ENCODE measurements at regions not wholly inside any gene's neighbourhood (a gene's known extent, or its start where the extent isn't known, plus 50 kb on each side); places are given as distances from the start of the nearest gene placed in this dataset. TPM values are rescaled to one million over a fixed set of nuclear protein-coding genes. Genes with fewer than 3 reads are reported as not detected.

DNA sequence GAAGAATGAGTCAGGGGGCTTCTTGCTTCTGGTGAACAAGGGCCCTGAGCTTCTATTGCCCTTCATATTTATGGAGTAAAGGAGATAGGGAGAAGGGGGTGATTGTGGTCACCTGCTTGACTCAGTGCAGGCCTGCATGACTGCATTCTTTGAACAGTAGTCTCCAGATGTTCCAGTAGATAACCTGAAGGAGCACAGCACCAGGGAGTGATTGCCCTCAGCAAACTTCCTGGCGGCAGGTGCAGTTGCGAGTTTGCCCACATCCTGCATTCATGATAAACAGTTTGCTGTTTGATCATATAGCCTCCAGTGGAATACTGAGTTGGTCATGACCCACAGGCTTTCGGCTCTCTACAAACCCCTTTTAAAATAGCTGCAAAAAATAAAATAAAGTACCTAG is 1632.7 kb downstream of the OTOL1 start:
- DNase-seq (no peak), ATAC-seq (ENCODE audit: insufficient read depth, low FRiP score) (no peak)
- no peaks in the 10 kb centered on the region for H3K27me3 ChIP-seq (ENCODE audit: control insufficient read depth in 3 of 3, insufficient read depth in 3 of 3, low read length in 2 of 3)
- H3K4me1 ChIP-seq (ENCODE audit: control insufficient read depth in 5 of 5, insufficient read depth in 5 of 5, low read length in 5 of 5) = no peaks in the 10 kb centered on the region
- no peak overlapping the region for H3K4me3 ChIP-seq
- H3K27ac ChIP-seq (ENCODE audit: low read depth in 1 of 2, low read length in 1 of 2) = no peak overlapping the region
- 90 to 94% methylated on average over 3 of the region's 3 CpGs for WGBS, 2 donors
- peaks cover 0 to 8% (median 4%) of the 10 kb centered on the region in 4 donors for H3K9me3 ChIP-seq (ENCODE audit: control insufficient read depth in 4 of 4, insufficient read depth in 3 of 4, low read length in 3 of 4)
- TF ChIP-seq, protein P1, sequence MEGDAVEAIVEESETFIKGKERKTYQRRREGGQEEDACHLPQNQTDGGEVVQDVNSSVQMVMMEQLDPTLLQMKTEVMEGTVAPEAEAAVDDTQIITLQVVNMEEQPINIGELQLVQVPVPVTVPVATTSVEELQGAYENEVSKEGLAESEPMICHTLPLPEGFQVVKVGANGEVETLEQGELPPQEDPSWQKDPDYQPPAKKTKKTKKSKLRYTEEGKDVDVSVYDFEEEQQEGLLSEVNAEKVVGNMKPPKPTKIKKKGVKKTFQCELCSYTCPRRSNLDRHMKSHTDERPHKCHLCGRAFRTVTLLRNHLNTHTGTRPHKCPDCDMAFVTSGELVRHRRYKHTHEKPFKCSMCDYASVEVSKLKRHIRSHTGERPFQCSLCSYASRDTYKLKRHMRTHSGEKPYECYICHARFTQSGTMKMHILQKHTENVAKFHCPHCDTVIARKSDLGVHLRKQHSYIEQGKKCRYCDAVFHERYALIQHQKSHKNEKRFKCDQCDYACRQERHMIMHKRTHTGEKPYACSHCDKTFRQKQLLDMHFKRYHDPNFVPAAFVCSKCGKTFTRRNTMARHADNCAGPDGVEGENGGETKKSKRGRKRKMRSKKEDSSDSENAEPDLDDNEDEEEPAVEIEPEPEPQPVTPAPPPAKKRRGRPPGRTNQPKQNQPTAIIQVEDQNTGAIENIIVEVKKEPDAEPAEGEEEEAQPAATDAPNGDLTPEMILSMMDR (IDR thresholded peaks at IDR 0.05; ENCODE audit: control extremely low read depth, extremely low read depth) = no peak
- H3K9ac ChIP-seq (ENCODE audit: insufficient read depth in 1 of 2, low read length in 2 of 2) = no peak overlapping the region
- H3K36me3 ChIP-seq (ENCODE audit: control insufficient read depth in 4 of 4, insufficient read depth in 4 of 4, low read length in 4 of 4) = no peaks in the 10 kb centered on the region

DNA sequence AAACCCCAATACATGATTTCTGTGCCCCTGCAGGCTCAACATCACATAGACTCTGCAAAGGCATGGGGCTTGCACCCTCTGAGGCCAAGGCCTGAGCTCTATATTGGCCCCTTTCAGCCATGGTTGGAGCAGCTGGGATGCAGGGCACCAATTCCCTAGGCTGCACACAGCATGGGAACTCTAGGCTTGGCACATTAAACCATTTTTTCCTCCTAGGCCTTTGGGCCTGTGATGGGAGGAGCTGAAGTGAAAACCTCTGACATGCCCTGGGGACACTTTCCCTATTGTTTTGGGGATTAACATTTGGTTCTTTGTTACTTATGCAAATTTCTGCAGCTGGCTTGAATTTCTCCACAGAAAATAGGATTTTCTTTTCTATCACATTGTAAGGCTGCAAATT is 1629.5 kb downstream of the OTOL1 start:
- Histone ChIP-seq H3K9ac (ENCODE audit: insufficient read depth in 1 of 2, low read length in 2 of 2) (no peak overlapping the region), H3K9me3 (ENCODE audit: control insufficient read depth in 4 of 4, insufficient read depth in 3 of 4, low read length in 3 of 4) (peaks cover 0 to 8% (median 4%) of the 10 kb centered on the region in 4 donors), H3K4me1 (ENCODE audit: control insufficient read depth in 5 of 5, insufficient read depth in 5 of 5, low read length in 5 of 5) (no peaks in the 10 kb centered on the region), H3K27ac (ENCODE audit: low read depth in 1 of 2, low read length in 1 of 2) (no peak overlapping the region), H3K27me3 (ENCODE audit: control insufficient read depth in 3 of 3, insufficient read depth in 3 of 3, low read length in 2 of 3) (no peaks in the 10 kb centered on the region), H3K36me3 (ENCODE audit: control insufficient read depth in 4 of 4, insufficient read depth in 4 of 4, low read length in 4 of 4) (no peaks in the 10 kb centered on the region), H3K4me3 (no peak overlapping the region)
- TF ChIP-seq, protein P1 (IDR thresholded peaks at IDR 0.05; ENCODE audit: control extremely low read depth, extremely low read depth) = no peak
- ATAC-seq (ENCODE audit: insufficient read depth, low FRiP score) (no peak), DNase-seq (no peak)

Small RNA genes in the stretch of these regions (small RNA-seq; reads per million reads assigned to genes)
- not detected for gene MIR1263 (ENCODE audit: low replicate concordance)
- gene RNU7-82P (ENCODE audit: low replicate concordance) = not detected

All from lung (tissue), 12 donors.